Suprapubic skin (tissue), 3 donors: ENCODE measurements at regions not wholly inside any gene's neighbourhood (a gene's known extent, or its start where the extent isn't known, plus 50 kb on each side); places are given as distances from the start of the nearest gene placed in this dataset.

ENCODE experiments used
- CTCF ChIP-seq, 2 donors: fragments of 200-600 bp in 1 of 2; fragments of 450-650 bp in 1 of 2; sonication (generic) in 1 of 2; IDR thresholded peaks; one replicate each; pipeline ENCODE4 v1.5.1; 2016 to 2019; ENCODE audit warnings: antibody characterized with exemption in 2 of 2, mild to moderate bottlenecking in 1 of 2, moderate library complexity in 1 of 2
- EP300 ChIP-seq: sonication (generic); formaldehyde crosslinking; IDR thresholded peaks from one replicate; pipeline ENCODE4 v1.6.1; 2017; ENCODE audit warnings: antibody characterized with exemption
- POLR2A ChIP-seq, 2 donors: fragments of 450-650 bp; IDR thresholded peaks; one replicate each; pipeline ENCODE4 v1.6.1; 2017; ENCODE audit warnings: antibody characterized with exemption in 2 of 2, mild to moderate bottlenecking in 2 of 2, moderate library complexity in 2 of 2

DNA sequence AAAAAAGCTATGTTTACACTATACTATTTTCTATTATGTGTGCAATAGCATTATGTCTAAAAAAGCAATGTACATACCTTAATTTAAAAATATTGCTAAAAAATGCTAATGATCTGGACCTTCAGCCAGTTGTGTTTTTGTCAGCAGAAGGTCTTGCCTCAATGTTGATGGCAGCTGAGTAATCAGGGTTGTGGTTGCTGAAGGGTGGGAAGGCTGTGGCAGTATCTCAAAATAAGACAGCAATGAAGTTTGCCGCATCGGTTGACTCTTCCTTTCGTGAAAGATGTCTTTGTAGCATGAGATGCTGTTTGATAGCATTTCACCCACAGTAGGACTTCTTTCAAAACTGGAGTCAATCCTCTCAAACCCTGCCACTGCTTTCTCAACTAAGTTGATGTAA, 134.7 kb upstream of the CDYL start:
- TF ChIP-seq CTCF (IDR thresholded peaks at IDR 0.05) (no peak), POLR2A (IDR thresholded peaks at IDR 0.05) (no peak), EP300 (no peak)
